Common myeloid progenitor, CD34-positive (primary cell): ENCODE measurements at regions not wholly inside any gene's neighbourhood (a gene's known extent, or its start where the extent isn't known, plus 50 kb on each side); places are given as distances from the start of the nearest gene placed in this dataset.
"Not testable (repeated sequence)": the region's sequence is repeated elsewhere in the genome, so short reads cannot be mapped to it uniquely, and the experiment has no call there.

Experiments used
- CTCF ChIA-PET: fragments of 350-600 bp; sonication (Branson Sonifier 250); formaldehyde crosslinking; loops from one replicate; lab custom pipeline; 2021; ENCODE audit warnings: antibody characterized with exemption; lab: Charles Lee
- POLR2A ChIA-PET: fragments of 350-600 bp; sonication (Branson Sonifier 250); formaldehyde crosslinking; loops from one replicate; lab custom pipeline; 2021; ENCODE audit warnings: antibody characterized with exemption; lab: Charles Lee
- DNase-seq, 3 donors: peaks; one replicate each; pipeline versions ENCODE4 v3.0.0 to v3.0.0-alpha.2; 2013
- H3K27ac ChIP-seq, 2 experiments: 1 replicate in 1 of 2; 2 replicates in 1 of 2; pipeline ENCODE4 v1.7.0; 2013; ENCODE audit warnings: inconsistent platforms in 2 of 2, low read length in 2 of 2, mild to moderate bottlenecking in 2 of 2, low read depth in 1 of 2, moderate library complexity in 1 of 2; ENCODE audit not compliant: severe bottlenecking in 2 of 2, insufficient read depth in 1 of 2, poor library complexity in 1 of 2
- H3K27me3 ChIP-seq, 5 experiments: replicated peaks in 2 of 5; 1 replicate in 3 of 5; 2 replicates in 2 of 5; pipeline versions ENCODE4 v1.6.1 to v1.7.0; 2013; ENCODE audit warnings: low read length in 4 of 5, mild to moderate bottlenecking in 2 of 5, moderate library complexity in 2 of 5, inconsistent platforms in 1 of 5; ENCODE audit not compliant: insufficient read depth in 5 of 5, control insufficient read depth in 4 of 5
- H3K36me3 ChIP-seq, 4 experiments: 1 replicate in 2 of 4; 2 replicates in 2 of 4; pipeline versions ENCODE4 v1.6.1 to v1.7.0; 2013; ENCODE audit warnings: low read length in 3 of 4, control low read depth in 1 of 4, mild to moderate bottlenecking in 1 of 4; ENCODE audit not compliant: control insufficient read depth in 4 of 4, insufficient read depth in 4 of 4
- H3K4me1 ChIP-seq, 4 experiments: 1 replicate in 3 of 4; 2 replicates in 1 of 4; pipeline versions ENCODE4 v1.6.1 to v1.7.1; 2013; ENCODE audit warnings: low read length in 3 of 4, mild to moderate bottlenecking in 3 of 4, control low read depth in 1 of 4, inconsistent platforms in 1 of 4, moderate library complexity in 1 of 4; ENCODE audit not compliant: control insufficient read depth in 4 of 4, insufficient read depth in 4 of 4; ENCODE audit errors: control extremely low read depth in 1 of 4
- H3K4me3 ChIP-seq, 7 experiments: 1 replicate in 4 of 7; 2 replicates in 3 of 7; pipeline versions ENCODE4 v1.5.1 to v1.7.0; 2013; ENCODE audit warnings: mild to moderate bottlenecking in 7 of 7, low read length in 6 of 7, moderate library complexity in 6 of 7, inconsistent platforms in 2 of 7, low read depth in 2 of 7, control low read depth in 1 of 7; ENCODE audit not compliant: insufficient read depth in 4 of 7, control insufficient read depth in 1 of 7; ENCODE audit errors: extremely low read depth in 1 of 7
- H3K9me3 ChIP-seq, 5 experiments: 1 replicate in 4 of 5; 2 replicates in 1 of 5; pipeline versions ENCODE4 v1.6.1 to v1.7.1; 2013; ENCODE audit warnings: low read length in 4 of 5, mild to moderate bottlenecking in 2 of 5, inconsistent platforms in 1 of 5, low read depth in 1 of 5, moderate library complexity in 1 of 5; ENCODE audit not compliant: control insufficient read depth in 4 of 5, insufficient read depth in 2 of 5; ENCODE audit errors: control extremely low read depth in 1 of 5
- WGBS: methylation state at CpG from one replicate; pipeline ENCODE4 v1.1.5; 2013; ENCODE audit not compliant: insufficient coverage; 5-methylcytosine and 5-hydroxymethylcytosine counted together

GRCh38 chr9:65481291-65481690 lies 194.4 kb upstream of the ZNG1E start:
- POLR2A ChIA-PET, CTCF ChIA-PET, DNase-seq, H3K27ac ChIP-seq, H3K4me3 ChIP-seq, H3K27me3 ChIP-seq, H3K9me3 ChIP-seq, H3K4me1 ChIP-seq, H3K36me3 ChIP-seq: not testable (repeated sequence)
- WGBS, result 94% methylated on average over 3 of the region's 10 CpGs

GRCh38 chr9:65474891-65475290 lies 189.9 kb upstream of the FOXD4L5 start:
- CTCF ChIA-PET, H3K27me3 ChIP-seq: not testable (repeated sequence)

GRCh38 chr9:65473059-65473822 lies 188.2 kb upstream of the FOXD4L5 start:
- H3K27ac ChIP-seq, POLR2A ChIA-PET, H3K9me3 ChIP-seq, H3K4me3 ChIP-seq, H3K4me1 ChIP-seq, CTCF ChIA-PET, H3K27me3 ChIP-seq, H3K36me3 ChIP-seq, DNase-seq: not testable (repeated sequence)
- 66% methylated on average over 6 of the region's 10 CpGs for WGBS

More at GRCh38 chr9:65474891-65475290, 189.9 kb upstream of the FOXD4L5 start:
- H3K27ac ChIP-seq, H3K36me3 ChIP-seq, H3K9me3 ChIP-seq, DNase-seq, H3K4me3 ChIP-seq, POLR2A ChIA-PET, H3K4me1 ChIP-seq: not testable (repeated sequence)
- WGBS, result 100% methylated on average over 1 of the region's 7 CpGs

GRCh38 chr9:65471106-65471505 lies 186.1 kb upstream of the FOXD4L5 start:
- H3K36me3 ChIP-seq, H3K4me3 ChIP-seq, H3K27ac ChIP-seq, DNase-seq, H3K27me3 ChIP-seq, H3K9me3 ChIP-seq, CTCF ChIA-PET, H3K4me1 ChIP-seq, POLR2A ChIA-PET: not testable (repeated sequence)
- no CpG with 5 or more reads among the region's 7 CpGs for WGBS

GRCh38 chr9:65466911-65467734 lies 182.1 kb upstream of the FOXD4L5 start:
- POLR2A ChIA-PET, H3K27ac ChIP-seq, H3K27me3 ChIP-seq, DNase-seq, H3K36me3 ChIP-seq, CTCF ChIA-PET, H3K4me1 ChIP-seq, H3K4me3 ChIP-seq, H3K9me3 ChIP-seq: not testable (repeated sequence)
- WGBS, result 92% methylated on average over 39 of the region's 55 CpGs

GRCh38 chr9:65465246-65465895 lies 180.4 kb upstream of the FOXD4L5 start:
- DNase-seq, POLR2A ChIA-PET, H3K9me3 ChIP-seq, H3K4me1 ChIP-seq, H3K36me3 ChIP-seq, CTCF ChIA-PET, H3K27ac ChIP-seq, H3K4me3 ChIP-seq, H3K27me3 ChIP-seq: not testable (repeated sequence)
- 96% methylated on average over 9 of the region's 17 CpGs for WGBS

- H3K36me3 ChIP-seq, POLR2A ChIA-PET, DNase-seq, H3K4me3 ChIP-seq, H3K27me3 ChIP-seq, H3K27ac ChIP-seq, H3K9me3 ChIP-seq, CTCF ChIA-PET, H3K4me1 ChIP-seq: not testable (repeated sequence)
- 93% methylated on average over 6 of the region's 15 CpGs for WGBS
These were observed 177.5 kb upstream of the FOXD4L5 start for GRCh38 chr9:65462476-65462875.
